Suprapubic skin (tissue), 4 donors: ENCODE measurements at regions not wholly inside any gene's neighbourhood (a gene's known extent, or its start where the extent isn't known, plus 50 kb on each side); places are given as distances from the start of the nearest gene placed in this dataset.

Source experiments
- DNase-seq, 2 donors: peaks; one replicate each; pipeline ENCODE4 v3.0.0-alpha.2; 2019; ENCODE audit warnings: low spot score in 2 of 2
- H3K27ac ChIP-seq: fragments of 200-600 bp; sonication (generic); one replicate; pipeline ENCODE4 v1.5.1; 2019
- H3K27me3 ChIP-seq: fragments of 200-600 bp; sonication (generic); one replicate; pipeline ENCODE4 v1.5.1; 2019
- H3K36me3 ChIP-seq: fragments of 200-600 bp; sonication (generic); one replicate; pipeline ENCODE4 v1.5.1; 2019
- H3K4me1 ChIP-seq: fragments of 200-600 bp; sonication (generic); one replicate; pipeline ENCODE4 v1.5.1; 2019
- H3K4me3 ChIP-seq: fragments of 200-600 bp; sonication (generic); one replicate; pipeline ENCODE4 v1.5.1; 2019; ENCODE audit warnings: mild to moderate bottlenecking
- H3K9me3 ChIP-seq: fragments of 200-600 bp; sonication (generic); one replicate; pipeline ENCODE4 v1.5.1; 2019
- EP300 ChIP-seq: sonication (generic); formaldehyde crosslinking; IDR thresholded peaks from one replicate; pipeline ENCODE4 v1.6.1; 2017; ENCODE audit warnings: antibody characterized with exemption
- POLR2A ChIP-seq, 2 donors: fragments of 450-650 bp; IDR thresholded peaks; one replicate each; pipeline ENCODE4 v1.6.1; 2017; ENCODE audit warnings: antibody characterized with exemption in 2 of 2, mild to moderate bottlenecking in 2 of 2, moderate library complexity in 2 of 2
- POLR2AphosphoS5 ChIP-seq, 3 donors: sonication (generic); formaldehyde crosslinking; IDR thresholded peaks; one replicate each; pipeline ENCODE4 v1.6.1; 2017; ENCODE audit warnings: antibody characterized with exemption in 3 of 3
- WGBS: methylation state at CpG from one replicate; pipeline ENCODE4 v1.1.5; 2018; 5-methylcytosine and 5-hydroxymethylcytosine counted together
- TF ChIP-seq, protein P1 (sequence below), 2 donors: fragments of 200-600 bp in 1 of 2; fragments of 450-650 bp in 1 of 2; sonication (generic) in 1 of 2; IDR thresholded peaks; one replicate each; pipeline ENCODE4 v1.5.1; 2016 to 2019; ENCODE audit warnings: antibody characterized with exemption in 2 of 2, mild to moderate bottlenecking in 1 of 2, moderate library complexity in 1 of 2

DNA sequence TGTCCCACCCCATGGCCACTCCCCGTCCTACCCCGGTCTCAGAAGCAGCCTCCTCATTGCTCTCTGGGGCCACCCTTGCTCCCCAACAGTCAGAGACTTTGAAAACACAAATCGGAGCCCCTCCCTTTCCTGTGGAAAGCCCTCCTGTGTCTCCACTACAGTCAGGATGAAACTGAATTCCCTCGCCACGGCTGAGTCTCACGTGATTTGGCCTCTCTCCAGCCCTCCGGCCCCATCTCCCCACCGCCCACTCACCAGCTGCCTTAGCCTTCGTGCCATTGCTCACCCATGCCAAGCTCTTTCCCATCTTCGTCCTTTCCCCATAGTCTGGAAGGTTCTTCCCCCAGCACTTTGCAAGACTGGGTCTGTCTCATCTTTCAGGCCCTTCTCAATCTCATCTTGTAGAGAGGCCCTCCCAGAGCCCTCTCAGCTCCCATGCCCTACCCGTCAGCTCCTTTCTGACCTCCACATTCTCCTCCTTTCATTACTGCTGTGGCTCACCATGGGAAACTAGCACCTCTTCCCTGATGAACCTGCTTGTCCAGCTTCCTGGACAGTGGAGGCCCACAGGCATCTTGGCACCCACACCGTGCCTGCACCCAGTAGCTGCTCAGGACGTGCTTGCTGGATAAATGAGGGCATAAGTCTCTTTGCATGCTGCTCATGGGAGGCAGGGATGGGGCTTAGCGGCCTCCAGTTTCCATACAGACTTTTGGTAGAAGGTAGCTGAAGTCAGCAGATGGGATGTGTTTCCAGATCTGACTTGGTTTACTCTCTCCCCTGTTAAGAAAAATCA is 126.4 kb upstream of the COL5A1 start:
- no peak overlapping the region for H3K27ac ChIP-seq
- no peaks in the 10 kb centered on the region for H3K9me3 ChIP-seq
- H3K27me3 ChIP-seq = peaks cover under 1% of the 10 kb centered on the region
- WGBS = 59% methylated on average over 14 of the region's 14 CpGs
- H3K4me3 ChIP-seq = no peak overlapping the region
- H3K36me3 ChIP-seq = no peaks in the 10 kb centered on the region
- TF ChIP-seq POLR2A (IDR thresholded peaks at IDR 0.05) (no peak), POLR2AphosphoS5 (IDR thresholded peaks at IDR 0.05) (no peak), EP300 (no peak)
- TF ChIP-seq, protein P1, sequence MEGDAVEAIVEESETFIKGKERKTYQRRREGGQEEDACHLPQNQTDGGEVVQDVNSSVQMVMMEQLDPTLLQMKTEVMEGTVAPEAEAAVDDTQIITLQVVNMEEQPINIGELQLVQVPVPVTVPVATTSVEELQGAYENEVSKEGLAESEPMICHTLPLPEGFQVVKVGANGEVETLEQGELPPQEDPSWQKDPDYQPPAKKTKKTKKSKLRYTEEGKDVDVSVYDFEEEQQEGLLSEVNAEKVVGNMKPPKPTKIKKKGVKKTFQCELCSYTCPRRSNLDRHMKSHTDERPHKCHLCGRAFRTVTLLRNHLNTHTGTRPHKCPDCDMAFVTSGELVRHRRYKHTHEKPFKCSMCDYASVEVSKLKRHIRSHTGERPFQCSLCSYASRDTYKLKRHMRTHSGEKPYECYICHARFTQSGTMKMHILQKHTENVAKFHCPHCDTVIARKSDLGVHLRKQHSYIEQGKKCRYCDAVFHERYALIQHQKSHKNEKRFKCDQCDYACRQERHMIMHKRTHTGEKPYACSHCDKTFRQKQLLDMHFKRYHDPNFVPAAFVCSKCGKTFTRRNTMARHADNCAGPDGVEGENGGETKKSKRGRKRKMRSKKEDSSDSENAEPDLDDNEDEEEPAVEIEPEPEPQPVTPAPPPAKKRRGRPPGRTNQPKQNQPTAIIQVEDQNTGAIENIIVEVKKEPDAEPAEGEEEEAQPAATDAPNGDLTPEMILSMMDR (IDR thresholded peaks at IDR 0.05) = no peak
- no peaks in the 10 kb centered on the region for H3K4me1 ChIP-seq
- DNase-seq = peak in 1 of 2 donors; percentile 69

DNA sequence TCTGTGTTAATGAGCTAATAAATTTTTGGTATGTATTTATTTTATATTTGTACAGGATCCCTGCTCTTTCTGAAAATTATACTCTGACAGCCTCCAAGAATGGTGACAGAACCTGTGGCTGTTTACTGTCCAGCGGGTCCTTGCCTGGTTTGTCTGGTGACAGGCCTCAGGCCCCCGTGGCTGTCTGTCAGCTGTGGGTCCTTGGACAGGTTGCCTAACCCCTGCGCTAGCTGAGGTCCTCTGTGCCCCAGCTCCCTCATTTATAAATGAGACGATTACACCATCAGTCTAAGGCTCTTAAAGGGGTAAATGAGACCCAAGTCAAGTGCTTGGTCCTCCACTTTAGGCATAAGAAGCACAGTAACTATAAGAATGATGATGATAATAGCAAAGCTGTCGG is 125.1 kb upstream of the COL5A1 start:
- H3K36me3 ChIP-seq = no peaks in the 10 kb centered on the region
- no peaks in the 10 kb centered on the region for H3K9me3 ChIP-seq
- no peak overlapping the region for H3K4me3 ChIP-seq
- TF ChIP-seq POLR2AphosphoS5 (IDR thresholded peaks at IDR 0.05) = no peak
- TF ChIP-seq POLR2A (IDR thresholded peaks at IDR 0.05) = no peak
- no peak for TF ChIP-seq EP300
- TF ChIP-seq, protein P1 (IDR thresholded peaks at IDR 0.05) = no peak
- H3K27me3 ChIP-seq = no peaks in the 10 kb centered on the region
- WGBS = 96% methylated on average over 5 of the region's 5 CpGs
- DNase-seq = no peak
- H3K27ac ChIP-seq = no peak overlapping the region
- no peaks in the 10 kb centered on the region for H3K4me1 ChIP-seq

DNA sequence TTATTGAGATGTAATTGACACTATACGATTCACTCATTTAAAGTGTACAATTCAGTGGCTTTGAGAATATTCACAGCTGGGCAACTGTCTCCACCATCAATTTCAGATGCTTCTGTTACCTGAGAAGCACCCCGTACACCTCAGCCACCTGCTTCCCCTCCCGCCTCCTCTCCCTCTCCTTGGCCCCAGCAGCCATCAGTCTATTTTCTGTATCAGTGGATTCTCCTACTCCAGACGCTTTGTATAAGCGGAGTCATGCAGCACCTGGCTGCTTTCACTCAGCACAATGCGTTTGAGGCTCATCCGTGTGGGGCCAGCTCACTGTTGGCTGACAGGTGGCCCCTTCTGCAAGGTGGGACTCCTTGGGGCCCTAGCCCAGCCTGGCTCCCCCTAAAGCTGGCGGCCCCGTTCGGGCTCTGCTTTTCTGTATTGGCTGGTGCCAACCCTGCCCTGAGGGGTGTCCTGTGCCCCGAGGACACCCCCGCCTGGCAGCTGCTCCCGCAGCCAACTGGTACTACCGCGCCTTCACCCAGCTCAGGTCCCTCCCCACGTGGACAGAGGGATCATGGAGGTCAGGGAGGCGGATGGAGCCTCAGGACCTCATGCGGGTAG is 124.4 kb upstream of the COL5A1 start:
- H3K36me3 ChIP-seq = no peaks in the 10 kb centered on the region
- peaks cover 5% of the 10 kb centered on the region for H3K27me3 ChIP-seq
- no peaks in the 10 kb centered on the region for H3K4me1 ChIP-seq
- no peak overlapping the region for H3K4me3 ChIP-seq
- 82% methylated on average over 18 of the region's 18 CpGs for WGBS
- H3K27ac ChIP-seq = no peak overlapping the region
- peak in 1 of 2 donors; percentile 61 for DNase-seq
- TF ChIP-seq POLR2AphosphoS5 (IDR thresholded peaks at IDR 0.05) = no peak
- TF ChIP-seq EP300 = no peak
- TF ChIP-seq, protein P1 (IDR thresholded peaks at IDR 0.05) = no peak
- TF ChIP-seq POLR2A (IDR thresholded peaks at IDR 0.05) = no peak
- no peaks in the 10 kb centered on the region for H3K9me3 ChIP-seq

DNA sequence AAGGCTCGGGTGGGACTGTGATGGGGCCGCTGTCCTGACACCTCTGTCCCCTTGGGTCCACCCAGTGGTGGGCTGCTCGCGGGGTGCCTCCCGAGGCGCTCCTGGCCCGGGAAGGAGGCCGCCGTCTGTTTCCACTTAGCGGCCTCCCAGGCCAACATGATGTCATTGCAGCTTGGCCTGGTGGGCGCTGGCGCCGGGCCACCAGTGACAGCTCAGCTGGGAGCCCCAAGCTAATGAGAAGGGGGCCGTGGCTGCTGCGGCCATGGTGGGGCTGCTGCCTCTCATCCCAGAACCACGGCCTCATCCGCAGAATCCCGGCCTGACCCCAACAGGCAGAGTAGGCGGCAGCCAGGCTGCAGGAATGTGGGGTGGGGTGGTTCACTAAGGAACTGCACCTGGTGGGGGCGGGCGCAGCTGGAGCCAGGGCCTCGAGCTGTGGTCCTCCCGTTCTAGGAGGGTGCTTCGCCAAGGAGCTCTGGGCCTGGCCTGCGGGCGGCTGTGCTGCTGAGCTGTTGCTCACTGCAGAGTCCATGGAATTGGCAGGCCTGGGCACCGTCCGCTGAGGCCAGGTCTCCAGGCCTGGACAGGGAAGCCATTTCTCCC is 123.5 kb upstream of the COL5A1 start:
- H3K27ac ChIP-seq = no peak overlapping the region

More for the DNA sequence above, 123.5 kb upstream of the COL5A1 start:
- no peaks in the 10 kb centered on the region for H3K36me3 ChIP-seq
- H3K27me3 ChIP-seq = peaks cover 10% of the 10 kb centered on the region
- no peaks in the 10 kb centered on the region for H3K4me1 ChIP-seq
- TF ChIP-seq EP300 (no peak), POLR2AphosphoS5 (IDR thresholded peaks at IDR 0.05) (no peak), POLR2A (IDR thresholded peaks at IDR 0.05) (no peak)
- TF ChIP-seq, protein P1 (IDR thresholded peaks at IDR 0.05) = no peak
- WGBS = 57% methylated on average over 9 of the region's 28 CpGs
- no peaks in the 10 kb centered on the region for H3K9me3 ChIP-seq
- H3K4me3 ChIP-seq = no peak overlapping the region
- DNase-seq = peak in 1 of 2 donors; percentile 80
